ENCODE measurements at regions not wholly inside any gene's neighbourhood (a gene's known extent, or its start where the extent isn't known, plus 50 kb on each side); places are given as distances from the start of the nearest gene placed in this dataset.

GRCh38 chr20:24815931-24816330 is 133.1 kb upstream of the CST7 start:
- no peak overlapping the region for H3K27ac Mint-ChIP-seq
- H3K27me3 Mint-ChIP-seq, result peaks cover 8% of the 10 kb centered on the region
- no peak for TF ChIP-seq CTCF (conservative IDR thresholded peaks at IDR 0.05)
- H3K4me1 Mint-ChIP-seq (ENCODE audit: unreplicated experiment), result no peaks in the 10 kb centered on the region
- no peaks in the 10 kb centered on the region for H3K36me3 Mint-ChIP-seq
- DNase-seq (ENCODE audit: extremely low spot score, unreplicated experiment), result no peak
- no peak overlapping the region for H3K4me3 Mint-ChIP-seq
- H3K9me3 Mint-ChIP-seq, result no peaks in the 10 kb centered on the region

GRCh38 chr20:24816431-24816830 is 132.6 kb upstream of the CST7 start:
- no peaks in the 10 kb centered on the region for H3K36me3 Mint-ChIP-seq
- no peaks in the 10 kb centered on the region for H3K4me1 Mint-ChIP-seq (ENCODE audit: unreplicated experiment)
- H3K4me3 Mint-ChIP-seq, result no peak overlapping the region
- no peak for TF ChIP-seq CTCF (conservative IDR thresholded peaks at IDR 0.05)
- DNase-seq (ENCODE audit: extremely low spot score, unreplicated experiment), result no peak
- no peaks in the 10 kb centered on the region for H3K9me3 Mint-ChIP-seq
- peaks cover 8% of the 10 kb centered on the region for H3K27me3 Mint-ChIP-seq
- H3K27ac Mint-ChIP-seq, result no peak overlapping the region

GRCh38 chr20:24816907-24817306 is 132.2 kb upstream of the CST7 start:
- no peak for TF ChIP-seq CTCF (conservative IDR thresholded peaks at IDR 0.05)
- H3K9me3 Mint-ChIP-seq, result no peaks in the 10 kb centered on the region
- peaks cover 8% of the 10 kb centered on the region for H3K27me3 Mint-ChIP-seq
- no peak overlapping the region for H3K4me3 Mint-ChIP-seq
- no peaks in the 10 kb centered on the region for H3K36me3 Mint-ChIP-seq
- H3K4me1 Mint-ChIP-seq (ENCODE audit: unreplicated experiment), result no peaks in the 10 kb centered on the region
- no peak for DNase-seq (ENCODE audit: extremely low spot score, unreplicated experiment)
- H3K27ac Mint-ChIP-seq, result no peak overlapping the region

- no peak overlapping the region for H3K4me3 Mint-ChIP-seq
Observed at GRCh38 chr20:24817351-24817750, 131.7 kb upstream of the CST7 start.

GRCh38 chr20:24818056-24818455 is 131.0 kb upstream of the CST7 start:
- no peaks in the 10 kb centered on the region for H3K4me1 Mint-ChIP-seq (ENCODE audit: unreplicated experiment)
- H3K27ac Mint-ChIP-seq, result no peak overlapping the region
- no peaks in the 10 kb centered on the region for H3K9me3 Mint-ChIP-seq
- H3K27me3 Mint-ChIP-seq, result peaks cover 3% of the 10 kb centered on the region
- no peaks in the 10 kb centered on the region for H3K36me3 Mint-ChIP-seq
- no peak for TF ChIP-seq CTCF (conservative IDR thresholded peaks at IDR 0.05)
- DNase-seq (ENCODE audit: extremely low spot score, unreplicated experiment), result no peak
- H3K4me3 Mint-ChIP-seq, result no peak overlapping the region

More at GRCh38 chr20:24817351-24817750, 131.7 kb upstream of the CST7 start:
- DNase-seq (ENCODE audit: extremely low spot score, unreplicated experiment), result no peak
- no peak overlapping the region for H3K27ac Mint-ChIP-seq
- no peaks in the 10 kb centered on the region for H3K36me3 Mint-ChIP-seq
- no peak for TF ChIP-seq CTCF (conservative IDR thresholded peaks at IDR 0.05)
- no peaks in the 10 kb centered on the region for H3K9me3 Mint-ChIP-seq
- H3K27me3 Mint-ChIP-seq, result peaks cover 8% of the 10 kb centered on the region
- no peaks in the 10 kb centered on the region for H3K4me1 Mint-ChIP-seq (ENCODE audit: unreplicated experiment)

GRCh38 chr20:24819331-24819965 is 129.6 kb upstream of the CST7 start:
- Mint-ChIP-seq H3K27ac (no peak overlapping the region), H3K36me3 (no peaks in the 10 kb centered on the region), H3K4me3 (no peak overlapping the region), H3K27me3 (peaks cover 3% of the 10 kb centered on the region), H3K9me3 (no peaks in the 10 kb centered on the region), H3K4me1 (ENCODE audit: unreplicated experiment) (no peaks in the 10 kb centered on the region)
- no peak for TF ChIP-seq CTCF (conservative IDR thresholded peaks at IDR 0.05)
- DNase-seq (ENCODE audit: extremely low spot score, unreplicated experiment), result no peak
